NB4 (cell line): ENCODE measurements at regions not wholly inside any gene's neighbourhood (a gene's known extent, or its start where the extent isn't known, plus 50 kb on each side); places are given as distances from the start of the nearest gene placed in this dataset.

ENCODE experiments used
- POLR2A ChIP-seq: IDR thresholded peaks from 2 replicates; pipeline ENCODE4 v1.6.1; 2011; ENCODE audit warnings: mild to moderate bottlenecking; ENCODE audit not compliant: insufficient read length; ENCODE audit errors: extremely low read depth
- TF ChIP-seq, protein P1 (sequence below): IDR thresholded peaks from one replicate; pipeline ENCODE4 v1.5.1; 2012; ENCODE audit warnings: low read depth, low read length

- TF ChIP-seq, protein P1, sequence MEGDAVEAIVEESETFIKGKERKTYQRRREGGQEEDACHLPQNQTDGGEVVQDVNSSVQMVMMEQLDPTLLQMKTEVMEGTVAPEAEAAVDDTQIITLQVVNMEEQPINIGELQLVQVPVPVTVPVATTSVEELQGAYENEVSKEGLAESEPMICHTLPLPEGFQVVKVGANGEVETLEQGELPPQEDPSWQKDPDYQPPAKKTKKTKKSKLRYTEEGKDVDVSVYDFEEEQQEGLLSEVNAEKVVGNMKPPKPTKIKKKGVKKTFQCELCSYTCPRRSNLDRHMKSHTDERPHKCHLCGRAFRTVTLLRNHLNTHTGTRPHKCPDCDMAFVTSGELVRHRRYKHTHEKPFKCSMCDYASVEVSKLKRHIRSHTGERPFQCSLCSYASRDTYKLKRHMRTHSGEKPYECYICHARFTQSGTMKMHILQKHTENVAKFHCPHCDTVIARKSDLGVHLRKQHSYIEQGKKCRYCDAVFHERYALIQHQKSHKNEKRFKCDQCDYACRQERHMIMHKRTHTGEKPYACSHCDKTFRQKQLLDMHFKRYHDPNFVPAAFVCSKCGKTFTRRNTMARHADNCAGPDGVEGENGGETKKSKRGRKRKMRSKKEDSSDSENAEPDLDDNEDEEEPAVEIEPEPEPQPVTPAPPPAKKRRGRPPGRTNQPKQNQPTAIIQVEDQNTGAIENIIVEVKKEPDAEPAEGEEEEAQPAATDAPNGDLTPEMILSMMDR: no peak
- no peak for TF ChIP-seq POLR2A
These were observed 360.7 kb downstream of the PCDH7 start for GRCh38 chr4:31080887-31081286.
